G401 (cell line): ENCODE measurements at regions not wholly inside any gene's neighbourhood (a gene's known extent, or its start where the extent isn't known, plus 50 kb on each side); places are given as distances from the start of the nearest gene placed in this dataset.

Experiments
- DNase-seq: peaks from one replicate; pipeline ENCODE4 v3.0.0-alpha.2; 2015; ENCODE audit warnings: low spot score
- in situ Hi-C: cut with HindIII; loops from 2 replicates; pipeline ENCODE4 v1.10.0; 2016; ENCODE audit warnings: low sequenced_read_pairs, mixed read lengths

DNA sequence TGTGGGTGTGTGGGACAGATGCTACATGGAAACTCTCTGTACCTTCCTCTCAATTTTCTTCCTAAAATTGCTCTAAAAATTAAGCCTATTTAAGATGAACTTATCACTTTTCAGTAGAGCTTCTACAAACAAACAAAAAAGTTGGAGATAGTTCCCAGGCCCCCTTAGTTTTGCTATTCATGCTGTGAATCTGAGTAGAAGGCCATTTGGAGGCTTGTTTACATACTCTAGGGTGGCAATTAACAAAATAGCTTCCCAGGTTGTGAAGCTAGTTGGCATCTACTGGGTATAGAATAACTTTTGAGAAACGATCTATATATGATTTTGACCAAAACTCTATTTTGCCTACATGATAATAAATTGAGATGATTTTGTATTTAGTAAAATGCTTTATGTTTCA is 541.4 kb upstream of the B3GALT2 start:
- DNase-seq, result no peak
- in situ Hi-C loops, result no loop called here

DNA sequence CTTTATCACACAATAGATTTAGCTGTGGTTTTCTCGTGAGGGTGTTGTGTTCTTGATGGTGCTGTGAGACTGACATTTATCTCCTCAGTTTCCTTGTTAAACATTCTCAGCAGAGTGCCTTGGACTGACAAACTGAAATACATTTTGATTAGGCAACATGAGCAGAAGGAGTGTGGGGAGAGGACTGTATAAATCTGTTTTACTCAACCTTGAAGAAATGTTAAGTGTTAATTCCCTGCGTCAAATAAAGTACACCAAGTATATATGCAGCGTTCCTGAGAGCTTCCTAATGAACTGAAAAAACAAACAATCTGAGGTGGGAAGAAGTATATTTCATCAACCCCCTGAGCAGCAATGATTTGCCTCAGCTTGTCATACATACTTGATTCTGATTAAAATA is 540.3 kb upstream of the B3GALT2 start:
- DNase-seq, result no peak
- in situ Hi-C loops, result no loop called here

DNA sequence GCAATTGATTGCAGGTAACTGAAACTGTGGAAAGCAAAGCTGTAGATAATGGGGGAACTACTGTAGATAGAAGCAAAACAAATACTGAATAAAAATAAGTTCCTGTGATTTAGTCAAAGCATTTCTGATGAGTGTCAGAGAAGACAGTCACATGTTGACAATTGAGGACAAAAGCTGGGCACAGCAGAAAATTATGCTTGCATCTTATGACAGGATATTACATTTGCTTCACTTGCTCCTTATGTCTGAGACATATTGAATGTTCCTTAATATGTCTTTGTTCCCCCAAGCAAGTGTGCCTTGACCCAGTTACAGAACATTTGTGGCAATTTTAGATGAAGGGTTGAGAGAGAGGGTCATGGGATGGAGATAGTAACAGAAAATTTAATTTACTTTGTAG is 526.0 kb upstream of the B3GALT2 start:
- in situ Hi-C loops, result no loop called here
- no peak for DNase-seq

DNA sequence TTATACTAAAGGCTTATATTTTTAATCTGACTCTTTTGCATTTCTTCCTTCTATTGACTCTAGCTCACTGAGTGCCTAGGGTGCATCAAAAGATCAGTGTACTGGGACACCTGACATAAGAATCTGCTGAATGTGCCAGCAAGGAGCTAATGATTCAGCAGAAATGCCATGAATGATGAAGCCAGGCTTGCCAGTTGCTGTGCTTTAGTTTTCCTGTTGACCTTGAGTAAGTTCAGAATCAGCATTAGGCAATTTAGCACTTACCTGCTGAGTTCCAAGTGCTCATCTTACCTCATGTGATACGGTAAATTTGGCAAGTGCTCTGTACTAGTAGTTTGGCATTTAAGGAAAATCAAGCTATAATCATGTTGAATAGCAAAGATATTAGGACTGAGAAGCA is 523.2 kb upstream of the B3GALT2 start:
- in situ Hi-C loops, result no loop called here

DNA sequence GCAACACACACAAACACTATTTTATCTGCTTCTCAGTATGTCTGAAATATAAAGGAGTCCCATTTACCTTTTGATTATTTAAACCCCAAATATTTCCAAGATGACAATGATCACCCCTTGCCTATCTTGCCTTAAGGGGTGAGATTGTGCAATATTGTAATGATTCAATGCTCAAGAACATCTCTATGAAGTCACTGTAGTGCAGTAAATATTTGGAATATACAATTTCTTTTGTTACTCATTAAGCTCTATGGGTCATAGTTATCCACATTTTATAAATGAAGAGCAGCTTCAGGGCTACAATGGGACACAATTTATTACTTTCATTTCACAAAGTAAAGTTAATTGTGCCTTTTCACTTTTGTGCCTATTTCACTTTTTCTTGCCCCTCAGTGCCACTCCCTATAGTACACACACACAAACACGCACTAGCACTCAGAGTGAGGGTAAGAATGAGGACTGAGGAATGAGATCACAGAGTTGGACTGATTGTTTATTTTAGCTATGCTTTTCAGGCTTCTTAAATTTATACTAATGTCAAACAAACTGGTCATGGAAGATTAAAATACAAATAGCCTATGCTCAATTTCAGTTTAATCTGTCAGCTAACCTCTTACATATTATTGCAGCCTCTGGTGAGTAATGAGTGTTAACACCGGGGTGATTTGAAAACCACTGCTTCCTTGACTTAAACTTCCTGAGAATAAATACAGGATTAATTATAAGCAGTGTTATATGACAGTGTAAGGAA is 521.0 kb upstream of the B3GALT2 start:
- in situ Hi-C loops, result no loop called here
- DNase-seq, result no peak

More for the DNA sequence above, 523.2 kb upstream of the B3GALT2 start:
- DNase-seq, result no peak

- in situ Hi-C loops, result no loop called here
- DNase-seq, result no peak
These were observed 520.4 kb upstream of the B3GALT2 start for GRCh38 chr1:193706766-193707165.

DNA sequence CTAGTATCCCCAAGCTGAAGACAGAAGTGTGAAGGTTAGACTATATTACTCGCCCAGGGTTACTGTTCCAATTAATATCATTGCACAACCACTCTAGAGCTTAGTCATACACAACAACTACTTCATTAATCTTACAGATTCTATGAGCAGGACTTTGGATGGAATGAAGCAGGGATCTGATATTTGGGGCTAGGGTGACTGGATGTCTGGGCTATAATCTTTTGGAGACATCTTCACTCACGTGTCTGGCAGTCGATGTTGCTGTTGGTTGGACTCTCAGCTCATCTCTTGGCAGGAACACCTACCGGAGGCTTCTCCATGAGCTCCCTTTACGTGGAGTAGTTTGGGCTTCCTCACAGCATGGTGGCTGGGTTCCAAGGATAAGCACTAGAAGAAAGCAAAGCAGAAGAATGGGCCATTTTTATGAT is 519.2 kb upstream of the B3GALT2 start:
- in situ Hi-C loops, result no loop called here
- DNase-seq, result no peak

- no peak for DNase-seq
- in situ Hi-C loops, result no loop called here
These were observed 517.2 kb upstream of the B3GALT2 start for GRCh38 chr1:193703655-193704054.

- in situ Hi-C loops, result no loop called here
These were observed 516.7 kb upstream of the B3GALT2 start for GRCh38 chr1:193703121-193703520.

DNA sequence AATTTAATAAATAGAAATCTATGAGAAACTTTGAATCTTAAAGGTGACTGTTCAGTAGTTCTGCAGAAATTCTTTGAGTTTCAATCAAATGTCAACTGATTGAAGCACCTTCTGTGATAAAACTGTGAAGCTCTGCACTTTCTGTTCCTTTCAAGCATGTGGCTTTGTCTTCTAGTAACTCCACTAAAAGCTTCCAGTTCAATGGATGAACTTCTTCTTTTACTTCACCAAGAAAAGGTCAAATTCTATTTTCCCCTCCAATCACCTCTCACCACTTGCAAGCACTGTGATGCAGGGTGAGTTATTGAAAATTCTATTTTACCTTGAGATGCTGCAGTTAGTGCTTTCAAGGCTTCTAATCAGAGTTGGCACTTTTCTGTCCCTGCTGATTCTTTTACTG is 515.3 kb upstream of the B3GALT2 start:
- no peak for DNase-seq
- in situ Hi-C loops, result no loop called here

More at GRCh38 chr1:193703121-193703520, 516.7 kb upstream of the B3GALT2 start:
- no peak for DNase-seq

DNA sequence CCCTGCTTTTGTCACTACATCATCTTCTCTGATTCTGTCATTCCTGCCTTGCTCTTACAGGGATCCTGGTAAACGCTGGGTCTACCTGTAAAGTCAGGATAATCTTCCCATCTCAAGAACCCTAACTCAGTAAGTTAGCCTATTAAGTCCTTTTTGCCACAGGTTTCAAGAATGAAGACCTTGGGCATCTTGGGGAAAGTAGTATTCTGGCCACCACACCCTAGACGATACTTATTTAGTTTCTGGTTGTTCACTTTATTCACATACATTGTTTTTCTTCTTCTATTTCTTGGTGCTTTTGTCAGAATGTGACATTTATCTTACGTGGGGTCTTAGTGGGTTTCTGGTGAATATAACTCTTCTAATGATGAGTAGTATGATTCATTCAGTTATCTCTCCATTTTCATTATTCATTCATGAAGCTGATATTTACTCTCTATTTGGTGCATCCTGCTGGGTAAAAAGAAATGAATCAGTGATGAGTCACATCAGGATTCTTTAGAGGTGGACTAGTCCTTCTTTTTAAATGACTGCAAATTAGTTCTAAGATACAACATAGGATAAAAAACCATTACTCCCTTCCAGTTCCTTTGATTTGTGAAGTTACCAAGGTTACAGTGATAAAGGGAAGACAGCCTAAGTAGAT is 514.4 kb upstream of the B3GALT2 start:
- no peak for DNase-seq
- in situ Hi-C loops, result no loop called here

- DNase-seq, result no peak
- in situ Hi-C loops, result no loop called here
These were observed 512.8 kb upstream of the B3GALT2 start for GRCh38 chr1:193699261-193699660.

DNA sequence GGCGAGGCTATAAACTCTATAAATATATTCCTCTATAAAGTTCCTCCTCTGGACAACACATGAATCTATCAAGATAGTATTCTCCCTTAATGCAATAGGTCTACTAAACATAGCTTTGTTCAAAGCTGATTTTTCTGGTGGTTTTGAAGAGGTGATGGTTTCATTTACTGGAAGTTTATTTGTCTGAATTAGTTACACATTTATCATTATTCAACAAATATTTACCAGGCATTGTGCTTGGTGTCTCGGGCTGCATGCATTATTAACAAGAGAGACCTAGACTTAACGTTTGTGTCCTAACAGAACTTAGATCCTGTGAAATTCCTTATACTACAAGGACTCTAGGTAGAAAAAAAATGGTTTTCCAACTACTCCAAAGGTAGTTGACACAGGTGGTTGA is 511.4 kb upstream of the B3GALT2 start:
- no peak for DNase-seq
- in situ Hi-C loops, result no loop called here

- in situ Hi-C loops, result no loop called here
- DNase-seq, result no peak
These were observed 510.8 kb upstream of the B3GALT2 start for GRCh38 chr1:193697115-193697762.

GRCh38 chr1:193694741-193695140 is 508.3 kb upstream of the B3GALT2 start:
- in situ Hi-C loops, result no loop called here
- no peak for DNase-seq

- DNase-seq, result no peak
- in situ Hi-C loops, result no loop called here
These were observed 499.6 kb upstream of the B3GALT2 start for GRCh38 chr1:193685986-193686385.

- in situ Hi-C loops, result no loop called here
- no peak for DNase-seq
These were observed 495.0 kb upstream of the B3GALT2 start for GRCh38 chr1:193681422-193681821.

DNA sequence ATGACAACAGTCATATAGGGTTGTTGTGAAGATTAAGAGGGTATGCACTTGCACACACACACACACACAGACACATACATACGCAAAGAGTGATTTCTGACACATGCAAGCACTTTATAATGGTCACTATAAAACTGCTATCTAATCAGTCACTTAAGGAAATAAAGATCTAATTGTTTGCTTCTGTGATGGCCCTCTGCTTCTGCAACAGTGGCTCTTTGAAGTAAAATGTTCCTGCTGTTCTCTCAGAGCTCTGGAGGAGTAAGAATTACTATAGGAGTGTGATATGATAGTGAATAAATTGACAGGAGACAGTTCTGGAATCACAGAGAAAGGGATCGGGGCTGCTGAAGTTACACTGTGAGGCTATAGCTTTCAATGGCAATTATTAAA is 494.5 kb upstream of the B3GALT2 start:
- no peak for DNase-seq
- in situ Hi-C loops, result no loop called here

GRCh38 chr1:193680247-193680923 is 494.0 kb upstream of the B3GALT2 start:
- DNase-seq, result no peak
- in situ Hi-C loops, result no loop called here

- in situ Hi-C loops, result no loop called here
- no peak for DNase-seq
These were observed 491.5 kb upstream of the B3GALT2 start for GRCh38 chr1:193677874-193678273.
